ENCODE measurements at regions not wholly inside any gene's neighbourhood (a gene's known extent, or its start where the extent isn't known, plus 50 kb on each side); places are given as distances from the start of the nearest gene placed in this dataset.

GRCh38 chr11:113584371-113584770 lies 109.2 kb upstream of the DRD2 start:
- TF ChIP-seq EZH2phosphoT487 (IDR thresholded peaks at IDR 0.05; ENCODE audit: borderline replicate concordance) = no peak
- no peak for TF ChIP-seq CTCF (conservative IDR thresholded peaks at IDR 0.05; ENCODE audit: low read length)
- H3F3A ChIP-seq (ENCODE audit: low read depth) = no peaks in the 10 kb centered on the region
- H3K79me2 ChIP-seq (ENCODE audit: insufficient read depth, low read length) = no peaks in the 10 kb centered on the region
- H4K20me1 ChIP-seq (ENCODE audit: insufficient read depth, low read length, poor library complexity, severe bottlenecking) = no peaks in the 10 kb centered on the region
- H3K9ac ChIP-seq (ENCODE audit: low read depth, low read length, poor library complexity, severe bottlenecking) = no peak overlapping the region
- no peaks in the 10 kb centered on the region for H3K9me2 ChIP-seq (replicated peaks; ENCODE audit: low read depth, low read length)
- no peak overlapping the region for H3K4me2 ChIP-seq (ENCODE audit: low read depth, low read length, poor library complexity, severe bottlenecking)
- no peaks in the 10 kb centered on the region for H3K27me3 ChIP-seq (ENCODE audit: insufficient read depth, low read length, poor library complexity, severe bottlenecking)
- H3K4me1 ChIP-seq (ENCODE audit: insufficient read depth, low read length, poor library complexity, severe bottlenecking) = no peaks in the 10 kb centered on the region
- H3K9me3 ChIP-seq (ENCODE audit: insufficient read depth, low read depth, low read length) = no peaks in the 10 kb centered on the region
- no peak overlapping the region for H3K4me3 ChIP-seq (ENCODE audit: low read length, poor library complexity, severe bottlenecking)
- no peak overlapping the region for H2AFZ ChIP-seq (ENCODE audit: low read length)
- no peaks in the 10 kb centered on the region for H3K36me3 ChIP-seq (ENCODE audit: insufficient read depth, low read length)

DNA sequence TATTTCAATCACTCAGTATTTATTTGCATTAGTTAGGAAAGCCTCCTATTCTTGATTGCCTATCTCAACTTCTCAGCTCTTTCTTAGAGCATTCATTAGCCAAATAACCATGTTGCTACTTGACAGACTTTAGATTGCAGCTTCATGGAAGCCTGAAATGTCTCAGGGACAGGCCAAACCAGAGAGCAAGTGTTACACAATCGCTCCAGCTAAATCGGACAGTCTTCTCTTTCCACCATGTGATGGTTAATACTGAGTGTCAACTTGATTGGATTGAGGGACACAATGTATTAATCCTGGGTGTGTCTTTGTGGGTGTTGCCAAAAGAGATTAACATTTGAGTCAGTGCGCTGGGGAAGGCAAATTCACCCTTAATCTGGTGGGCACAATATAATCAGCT lies 106.5 kb upstream of the DRD2 start:
- Histone ChIP-seq H3K36me3 (ENCODE audit: insufficient read depth, low read length) (no peaks in the 10 kb centered on the region), H3K9me2 (replicated peaks; ENCODE audit: low read depth, low read length) (no peaks in the 10 kb centered on the region), H4K20me1 (ENCODE audit: insufficient read depth, low read length, poor library complexity, severe bottlenecking) (no peaks in the 10 kb centered on the region), H3K9me3 (ENCODE audit: insufficient read depth, low read depth, low read length) (no peaks in the 10 kb centered on the region), H3F3A (ENCODE audit: low read depth) (no peaks in the 10 kb centered on the region), H3K79me2 (ENCODE audit: insufficient read depth, low read length) (no peaks in the 10 kb centered on the region), H3K4me1 (ENCODE audit: insufficient read depth, low read length, poor library complexity, severe bottlenecking) (no peaks in the 10 kb centered on the region), H3K27me3 (ENCODE audit: insufficient read depth, low read length, poor library complexity, severe bottlenecking) (no peaks in the 10 kb centered on the region), H3K9ac (ENCODE audit: low read depth, low read length, poor library complexity, severe bottlenecking) (no peak overlapping the region), H3K4me3 (ENCODE audit: low read length, poor library complexity, severe bottlenecking) (no peak overlapping the region), H2AFZ (ENCODE audit: low read length) (no peak overlapping the region), H3K4me2 (ENCODE audit: low read depth, low read length, poor library complexity, severe bottlenecking) (no peak overlapping the region)
- TF ChIP-seq CTCF (conservative IDR thresholded peaks at IDR 0.05; ENCODE audit: low read length) (no peak), EZH2phosphoT487 (IDR thresholded peaks at IDR 0.05; ENCODE audit: borderline replicate concordance) (no peak)

GRCh38 chr11:113579292-113579940 lies 104.2 kb upstream of the DRD2 start:
- no peak overlapping the region for H3K9ac ChIP-seq (ENCODE audit: low read depth, low read length, poor library complexity, severe bottlenecking)
- H3K9me2 ChIP-seq (replicated peaks; ENCODE audit: low read depth, low read length) = no peaks in the 10 kb centered on the region
- no peak overlapping the region for H2AFZ ChIP-seq (ENCODE audit: low read length)
- H3K4me1 ChIP-seq (ENCODE audit: insufficient read depth, low read length, poor library complexity, severe bottlenecking) = no peaks in the 10 kb centered on the region
- H3K9me3 ChIP-seq (ENCODE audit: insufficient read depth, low read depth, low read length) = no peaks in the 10 kb centered on the region
- no peak for TF ChIP-seq CTCF (conservative IDR thresholded peaks at IDR 0.05; ENCODE audit: low read length)
- TF ChIP-seq EZH2phosphoT487 (IDR thresholded peaks at IDR 0.05; ENCODE audit: borderline replicate concordance) = no peak
- no peaks in the 10 kb centered on the region for H3K79me2 ChIP-seq (ENCODE audit: insufficient read depth, low read length)
- H3K4me2 ChIP-seq (ENCODE audit: low read depth, low read length, poor library complexity, severe bottlenecking) = no peak overlapping the region
- no peaks in the 10 kb centered on the region for H4K20me1 ChIP-seq (ENCODE audit: insufficient read depth, low read length, poor library complexity, severe bottlenecking)
- H3K27me3 ChIP-seq (ENCODE audit: insufficient read depth, low read length, poor library complexity, severe bottlenecking) = no peaks in the 10 kb centered on the region
- H3K36me3 ChIP-seq (ENCODE audit: insufficient read depth, low read length) = no peaks in the 10 kb centered on the region
- H3K4me3 ChIP-seq (ENCODE audit: low read length, poor library complexity, severe bottlenecking) = no peak overlapping the region
- no peaks in the 10 kb centered on the region for H3F3A ChIP-seq (ENCODE audit: low read depth)

Data from Loucy (cell line).